ENCODE measurements at regions not wholly inside any gene's neighbourhood (a gene's known extent, or its start where the extent isn't known, plus 50 kb on each side); places are given as distances from the start of the nearest gene placed in this dataset.

- no peak for TF ChIP-seq CTCF (IDR thresholded peaks at IDR 0.05 in 2 of 3, conservative IDR thresholded peaks at IDR 0.05 in 1 of 3; ENCODE audit: insufficient read depth in 2 of 3, low read depth in 1 of 3, low read length in 3 of 3)
- no peak for TF ChIP-seq FOXP1 (CRISPR knock-in tag; IDR thresholded peaks at IDR 0.05)
- no peak for TF ChIP-seq EHMT2 (IDR thresholded peaks at IDR 0.05)
- no peak for TF ChIP-seq ELF4 (CRISPR knock-in tag; IDR thresholded peaks at IDR 0.05)
- no peak for TF ChIP-seq FOS (IDR thresholded peaks at IDR 0.05; ENCODE audit: extremely low read depth, insufficient read length)
- TF ChIP-seq FOXM1 (IDR thresholded peaks at IDR 0.05; ENCODE audit: low read depth) = no peak
- no peak for TF ChIP-seq FOXM1 (CRISPR knock-in tag; IDR thresholded peaks at IDR 0.05; ENCODE audit: low read depth)
- TF ChIP-seq HSF4 (CRISPR knock-in tag; IDR thresholded peaks at IDR 0.05; ENCODE audit: borderline replicate concordance) = no peak
- TF ChIP-seq NFIC (IDR thresholded peaks at IDR 0.05) = no peak
- no peak for TF ChIP-seq MAFG (tag; conservative IDR thresholded peaks at IDR 0.05)
- TF ChIP-seq, protein P1, sequence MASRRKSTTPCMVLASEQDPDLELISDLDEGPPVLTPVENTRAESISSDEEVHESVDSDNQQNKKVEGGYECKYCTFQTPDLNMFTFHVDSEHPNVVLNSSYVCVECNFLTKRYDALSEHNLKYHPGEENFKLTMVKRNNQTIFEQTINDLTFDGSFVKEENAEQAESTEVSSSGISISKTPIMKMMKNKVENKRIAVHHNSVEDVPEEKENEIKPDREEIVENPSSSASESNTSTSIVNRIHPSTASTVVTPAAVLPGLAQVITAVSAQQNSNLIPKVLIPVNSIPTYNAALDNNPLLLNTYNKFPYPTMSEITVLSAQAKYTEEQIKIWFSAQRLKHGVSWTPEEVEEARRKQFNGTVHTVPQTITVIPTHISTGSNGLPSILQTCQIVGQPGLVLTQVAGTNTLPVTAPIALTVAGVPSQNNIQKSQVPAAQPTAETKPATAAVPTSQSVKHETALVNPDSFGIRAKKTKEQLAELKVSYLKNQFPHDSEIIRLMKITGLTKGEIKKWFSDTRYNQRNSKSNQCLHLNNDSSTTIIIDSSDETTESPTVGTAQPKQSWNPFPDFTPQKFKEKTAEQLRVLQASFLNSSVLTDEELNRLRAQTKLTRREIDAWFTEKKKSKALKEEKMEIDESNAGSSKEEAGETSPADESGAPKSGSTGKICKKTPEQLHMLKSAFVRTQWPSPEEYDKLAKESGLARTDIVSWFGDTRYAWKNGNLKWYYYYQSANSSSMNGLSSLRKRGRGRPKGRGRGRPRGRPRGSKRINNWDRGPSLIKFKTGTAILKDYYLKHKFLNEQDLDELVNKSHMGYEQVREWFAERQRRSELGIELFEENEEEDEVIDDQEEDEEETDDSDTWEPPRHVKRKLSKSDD (conservative IDR thresholded peaks at IDR 0.05; ENCODE audit: low read length) = no peak
- no peak for TF ChIP-seq EZH2 (IDR thresholded peaks at IDR 0.05; ENCODE audit: borderline replicate concordance, low read depth, low read length)
- no peak for TF ChIP-seq MYC (IDR thresholded peaks at IDR 0.05; ENCODE audit: low read depth, low read length)
- TF ChIP-seq MYC (CRISPR knock-in tag; IDR thresholded peaks at IDR 0.05; ENCODE audit: borderline replicate concordance, low read depth) = no peak
- no peak for TF ChIP-seq RAD21 (CRISPR knock-in tag; conservative IDR thresholded peaks at IDR 0.05 in 1 of 2, IDR thresholded peaks at IDR 0.05 in 1 of 2)
- no peak for TF ChIP-seq BACH1 (tag; IDR thresholded peaks at IDR 0.05)
These were observed 56.1 kb upstream of the DYRK2 start for GRCh38 chr12:67592228-67593011.

Data from K562 (cell line).